Peyer's patch (tissue), 4 donors: ENCODE measurements at regions not wholly inside any gene's neighbourhood (a gene's known extent, or its start where the extent isn't known, plus 50 kb on each side); places are given as distances from the start of the nearest gene placed in this dataset.

ENCODE experiments used
- DNase-seq, 3 donors: peaks; one replicate each; pipeline ENCODE4 v3.0.0-alpha.2; 2017 to 2019
- H3K27ac ChIP-seq, 4 donors: fragments of 200-600 bp; sonication (generic); one replicate each; pipeline ENCODE4 v1.5.1; 2016 to 2019
- H3K27me3 ChIP-seq, 2 donors: fragments of 200-600 bp; sonication (generic); one replicate each; pipeline ENCODE4 v1.5.1; 2019
- H3K36me3 ChIP-seq, 3 donors: fragments of 200-600 bp; sonication (generic); one replicate each; pipeline ENCODE4 v1.5.1; 2016 to 2019
- H3K4me1 ChIP-seq, 4 donors: fragments of 200-600 bp; sonication (generic); one replicate each; pipeline ENCODE4 v1.5.1; 2016 to 2019
- H3K4me3 ChIP-seq, 4 donors: fragments of 200-600 bp; sonication (generic); 1 replicate in 3 of 4; 2 replicates in 1 of 4; pipeline ENCODE4 v1.5.1; 2016 to 2019; ENCODE audit warnings: mild to moderate bottlenecking in 1 of 4
- H3K9me3 ChIP-seq, 4 donors: fragments of 200-600 bp; sonication (generic); one replicate each; pipeline ENCODE4 v1.5.1; 2016 to 2019; ENCODE audit warnings: mild to moderate bottlenecking in 1 of 4
- POLR2A ChIP-seq, 2 donors: fragments of 450-650 bp; IDR thresholded peaks; one replicate each; pipeline ENCODE4 v1.5.1; 2017; ENCODE audit warnings: antibody characterized with exemption in 2 of 2, mild to moderate bottlenecking in 2 of 2, moderate library complexity in 2 of 2
- TF ChIP-seq, protein P1 (sequence below), 6 experiments: fragments of 450-650 bp in 4 of 6; fragments of 200-600 bp in 2 of 6; sonication (generic) in 1 of 6; IDR thresholded peaks; one replicate each; pipeline ENCODE4 v1.5.1; 2017 to 2019; ENCODE audit warnings: antibody characterized with exemption in 6 of 6, mild to moderate bottlenecking in 3 of 6, moderate library complexity in 1 of 6

DNA sequence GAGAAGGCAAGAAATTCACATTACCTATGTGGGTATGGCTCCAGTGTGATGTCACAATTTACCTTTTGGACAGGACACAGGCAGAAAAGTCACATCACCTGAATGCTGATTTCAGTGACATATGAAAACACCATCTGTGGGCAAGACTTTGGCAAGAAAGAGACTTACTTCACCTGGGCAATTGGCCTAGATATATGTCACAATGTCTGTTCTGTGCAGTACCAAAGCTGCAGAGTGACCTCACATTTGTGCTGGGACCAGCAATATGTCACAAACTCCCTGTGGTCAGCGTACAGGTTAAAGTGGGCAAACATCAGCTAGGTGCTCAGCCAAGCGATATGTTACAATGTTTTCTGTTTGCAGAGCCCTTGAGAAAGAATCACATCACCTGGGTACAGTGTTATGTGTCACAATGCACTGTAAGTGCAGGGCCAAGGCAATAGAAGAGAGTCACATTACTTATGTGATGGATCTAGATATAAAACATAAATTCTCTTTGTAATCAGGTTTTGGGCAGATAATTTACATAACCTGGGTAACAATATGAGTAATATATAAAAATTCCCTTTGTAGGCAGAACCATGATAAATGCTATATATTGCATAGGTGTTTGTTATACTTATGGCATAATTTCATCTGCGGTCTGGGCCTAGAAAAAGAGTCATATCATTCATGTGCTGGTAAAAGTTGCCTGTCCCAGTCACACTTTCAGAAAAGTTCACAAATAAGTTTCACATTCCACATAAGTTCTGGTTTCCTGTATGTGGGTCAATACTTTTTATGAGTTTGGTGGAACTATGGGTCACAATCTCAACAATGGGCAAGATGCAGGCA lies 949.4 kb upstream of the AMELY start:
- TF ChIP-seq, protein P1, sequence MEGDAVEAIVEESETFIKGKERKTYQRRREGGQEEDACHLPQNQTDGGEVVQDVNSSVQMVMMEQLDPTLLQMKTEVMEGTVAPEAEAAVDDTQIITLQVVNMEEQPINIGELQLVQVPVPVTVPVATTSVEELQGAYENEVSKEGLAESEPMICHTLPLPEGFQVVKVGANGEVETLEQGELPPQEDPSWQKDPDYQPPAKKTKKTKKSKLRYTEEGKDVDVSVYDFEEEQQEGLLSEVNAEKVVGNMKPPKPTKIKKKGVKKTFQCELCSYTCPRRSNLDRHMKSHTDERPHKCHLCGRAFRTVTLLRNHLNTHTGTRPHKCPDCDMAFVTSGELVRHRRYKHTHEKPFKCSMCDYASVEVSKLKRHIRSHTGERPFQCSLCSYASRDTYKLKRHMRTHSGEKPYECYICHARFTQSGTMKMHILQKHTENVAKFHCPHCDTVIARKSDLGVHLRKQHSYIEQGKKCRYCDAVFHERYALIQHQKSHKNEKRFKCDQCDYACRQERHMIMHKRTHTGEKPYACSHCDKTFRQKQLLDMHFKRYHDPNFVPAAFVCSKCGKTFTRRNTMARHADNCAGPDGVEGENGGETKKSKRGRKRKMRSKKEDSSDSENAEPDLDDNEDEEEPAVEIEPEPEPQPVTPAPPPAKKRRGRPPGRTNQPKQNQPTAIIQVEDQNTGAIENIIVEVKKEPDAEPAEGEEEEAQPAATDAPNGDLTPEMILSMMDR (IDR thresholded peaks at IDR 0.05), result no peak
- TF ChIP-seq POLR2A (IDR thresholded peaks at IDR 0.05), result no peak
- no peaks in the 10 kb centered on the region for H3K4me1 ChIP-seq
- H3K36me3 ChIP-seq, result no peaks in the 10 kb centered on the region
- DNase-seq, result no peak
- no peaks in the 10 kb centered on the region for H3K27me3 ChIP-seq
- H3K4me3 ChIP-seq, result no peak overlapping the region
- no peaks in the 10 kb centered on the region for H3K9me3 ChIP-seq
- H3K27ac ChIP-seq, result no peak overlapping the region

DNA sequence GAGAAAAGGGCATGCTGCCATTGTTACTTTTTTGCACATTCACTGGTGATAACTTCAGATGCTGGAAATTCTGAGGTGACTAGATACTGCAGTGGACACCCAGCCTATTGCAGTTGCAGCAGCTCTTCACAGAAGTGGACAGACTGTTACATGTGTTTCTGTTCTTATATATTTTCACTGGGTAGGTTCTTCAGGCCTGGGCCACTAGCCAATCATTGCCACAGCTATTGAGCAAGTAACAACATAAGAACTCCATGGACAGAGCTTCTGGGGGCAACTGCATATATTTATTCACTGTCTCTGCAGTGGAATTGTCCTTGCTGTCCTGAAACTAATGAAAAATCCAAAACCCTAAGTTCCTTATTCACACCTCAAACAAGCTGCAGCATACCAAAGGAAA lies 938.6 kb upstream of the AMELY start:
- Histone ChIP-seq H3K36me3 (no peaks in the 10 kb centered on the region), H3K4me1 (no peaks in the 10 kb centered on the region), H3K4me3 (no peak overlapping the region), H3K27ac (no peak overlapping the region), H3K9me3 (no peaks in the 10 kb centered on the region), H3K27me3 (no peaks in the 10 kb centered on the region)
- no peak for DNase-seq
- TF ChIP-seq, protein P1 (IDR thresholded peaks at IDR 0.05), result no peak
- TF ChIP-seq POLR2A (IDR thresholded peaks at IDR 0.05), result no peak

DNA sequence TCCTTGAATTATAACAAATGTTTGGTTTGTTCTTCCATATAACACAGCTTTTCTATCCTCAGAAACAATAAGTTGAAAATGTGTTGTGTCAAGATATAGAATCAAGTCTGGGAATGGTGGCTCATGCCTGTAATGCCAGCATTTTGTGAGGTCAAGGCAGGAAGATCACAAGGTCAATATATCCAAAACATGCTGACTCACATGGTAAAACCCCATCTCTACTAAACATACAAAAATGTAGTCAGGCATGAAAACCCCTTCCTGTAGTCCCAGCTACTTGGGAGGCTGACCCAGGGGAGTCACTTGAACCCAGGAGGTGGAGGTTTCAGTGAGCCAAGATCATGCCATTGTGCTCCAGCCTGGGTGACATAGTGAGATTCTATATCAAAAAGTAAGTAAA lies 934.2 kb upstream of the AMELY start:
- Histone ChIP-seq H3K36me3 (no peaks in the 10 kb centered on the region), H3K27me3 (no peaks in the 10 kb centered on the region), H3K4me1 (no peaks in the 10 kb centered on the region), H3K27ac (no peak overlapping the region), H3K4me3 (no peak overlapping the region), H3K9me3 (no peaks in the 10 kb centered on the region)
- DNase-seq, result no peak
- TF ChIP-seq POLR2A (IDR thresholded peaks at IDR 0.05), result no peak
- TF ChIP-seq, protein P1 (IDR thresholded peaks at IDR 0.05), result no peak

DNA sequence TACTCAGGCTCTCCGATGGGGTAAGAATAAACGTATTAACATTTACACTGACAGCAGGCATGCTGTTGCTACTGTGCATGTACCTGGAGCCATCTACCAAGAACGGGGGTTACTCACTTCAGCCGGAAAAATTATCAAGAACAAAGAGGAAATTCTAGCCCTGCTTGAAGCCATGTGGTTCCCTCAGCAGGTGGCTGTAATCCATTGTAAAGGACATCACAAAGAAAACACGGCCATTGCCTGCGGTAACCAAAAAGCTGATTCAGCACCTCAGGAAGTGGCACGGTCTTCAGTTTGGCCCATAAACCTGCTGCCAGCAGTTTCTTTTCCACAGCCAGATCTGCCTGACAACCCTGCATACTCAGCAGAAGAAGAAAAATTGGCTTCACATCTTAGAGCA lies 925.5 kb upstream of the AMELY start:
- Histone ChIP-seq H3K9me3 (no peaks in the 10 kb centered on the region), H3K27me3 (no peaks in the 10 kb centered on the region), H3K4me3 (no peak overlapping the region), H3K27ac (no peak overlapping the region), H3K36me3 (no peaks in the 10 kb centered on the region), H3K4me1 (no peaks in the 10 kb centered on the region)
- no peak for DNase-seq
- TF ChIP-seq, protein P1 (IDR thresholded peaks at IDR 0.05), result no peak
- TF ChIP-seq POLR2A (IDR thresholded peaks at IDR 0.05), result no peak

DNA sequence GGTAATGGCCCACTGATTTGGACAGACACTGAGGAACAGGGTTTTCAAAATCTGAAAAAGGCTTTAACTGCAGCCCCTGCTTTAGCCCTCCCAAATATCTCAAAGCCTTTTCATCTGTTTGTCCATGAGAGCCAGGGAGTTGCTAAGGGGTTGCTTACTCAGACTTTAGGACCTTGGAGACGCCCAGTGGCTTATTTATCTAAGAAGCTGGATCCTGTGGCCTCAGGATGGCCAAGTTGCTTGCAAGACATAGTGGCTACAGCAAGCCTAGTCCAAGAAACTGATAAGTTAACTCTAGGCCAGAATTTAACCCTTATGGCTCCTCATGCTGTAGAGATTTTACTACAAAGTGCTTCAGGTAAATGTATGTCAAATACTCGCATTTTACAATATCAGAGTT lies 924.8 kb upstream of the AMELY start:
- H3K4me3 ChIP-seq, result no peak overlapping the region
- H3K4me1 ChIP-seq, result no peaks in the 10 kb centered on the region
- TF ChIP-seq, protein P1 (IDR thresholded peaks at IDR 0.05), result no peak
- no peak for TF ChIP-seq POLR2A (IDR thresholded peaks at IDR 0.05)
- no peaks in the 10 kb centered on the region for H3K27me3 ChIP-seq
- H3K27ac ChIP-seq, result no peak overlapping the region
- no peaks in the 10 kb centered on the region for H3K36me3 ChIP-seq
- DNase-seq, result no peak
- no peaks in the 10 kb centered on the region for H3K9me3 ChIP-seq
